H1 (cell line): ENCODE measurements at regions not wholly inside any gene's neighbourhood (a gene's known extent, or its start where the extent isn't known, plus 50 kb on each side); places are given as distances from the start of the nearest gene placed in this dataset.

Source experiments
- BACH1 ChIP-seq: IDR thresholded peaks from 2 replicates; pipeline ENCODE4 v1.6.1; 2012; ENCODE audit warnings: low read length, improper control_type of control experiment
- CREB1 ChIP-seq: IDR thresholded peaks from 2 replicates; pipeline ENCODE4 v1.6.1; 2012; ENCODE audit warnings: inconsistent platforms
- EP300 ChIP-seq, 2 experiments: IDR thresholded peaks; 1 replicate in 1 of 2; 2 replicates in 1 of 2; pipeline ENCODE4 v1.6.1; 2011 to 2012; ENCODE audit warnings: low read depth in 2 of 2, low read length in 2 of 2, mild to moderate bottlenecking in 2 of 2, borderline replicate concordance in 1 of 2, inconsistent platforms in 1 of 2, moderate library complexity in 1 of 2
- EZH2 ChIP-seq: fragments of 200-600 bp; sonication (generic); IDR thresholded peaks from 2 replicates; pipeline ENCODE4 v1.7.1; 2012; ENCODE audit warnings: low read depth, mild to moderate bottlenecking, moderate library complexity, low read length, inconsistent platforms; ENCODE audit not compliant: severe bottlenecking
- HDAC2 ChIP-seq, 2 experiments: fragments of 300-600 bp in 1 of 2; sonication (generic) in 1 of 2; IDR thresholded peaks; 2 replicates each; pipeline ENCODE4 v1.6.1; 2011 to 2012; ENCODE audit warnings: low read depth in 2 of 2, low read length in 2 of 2, mild to moderate bottlenecking in 2 of 2, moderate library complexity in 2 of 2, borderline replicate concordance in 1 of 2, inconsistent platforms in 1 of 2
- KDM1A ChIP-seq: fragments of 200-600, 300-600 bp; sonication (generic); IDR thresholded peaks from 2 replicates; pipeline ENCODE4 v1.7.1; 2016; ENCODE audit warnings: mild to moderate bottlenecking, low read length, borderline replicate concordance
- POLR2A ChIP-seq, 2 experiments: IDR thresholded peaks; 1 replicate in 1 of 2; 2 replicates in 1 of 2; pipeline ENCODE4 v1.6.1; 2011; ENCODE audit warnings: low read depth in 2 of 2, low read length in 2 of 2, mild to moderate bottlenecking in 2 of 2; ENCODE audit errors: control extremely low read depth in 1 of 2
- SRF ChIP-seq: IDR thresholded peaks from 2 replicates; pipeline ENCODE4 v1.6.1; 2011; ENCODE audit warnings: mild to moderate bottlenecking, low read depth, low read length, moderate library complexity
- YY1 ChIP-seq: IDR thresholded peaks from 2 replicates; pipeline ENCODE4 v1.6.1; 2011; ENCODE audit warnings: low read depth, mild to moderate bottlenecking, low read length
- TF ChIP-seq, protein P1 (sequence below): IDR thresholded peaks from 2 replicates; pipeline ENCODE4 v1.6.1; 2011; ENCODE audit warnings: low read depth, mild to moderate bottlenecking, low read length; ENCODE audit not compliant: insufficient read depth
- TF ChIP-seq, protein P2 (sequence below), 3 experiments: IDR thresholded peaks; 1 replicate in 2 of 3; 2 replicates in 1 of 3; pipeline versions ENCODE4 v1.5.1 to v1.6.1; 2011; ENCODE audit warnings: low read length in 3 of 3, mild to moderate bottlenecking in 3 of 3, inconsistent platforms in 2 of 3, low read depth in 1 of 3, moderate library complexity in 1 of 3; ENCODE audit not compliant: insufficient read depth in 1 of 3; ENCODE audit errors: control extremely low read depth in 1 of 3

DNA sequence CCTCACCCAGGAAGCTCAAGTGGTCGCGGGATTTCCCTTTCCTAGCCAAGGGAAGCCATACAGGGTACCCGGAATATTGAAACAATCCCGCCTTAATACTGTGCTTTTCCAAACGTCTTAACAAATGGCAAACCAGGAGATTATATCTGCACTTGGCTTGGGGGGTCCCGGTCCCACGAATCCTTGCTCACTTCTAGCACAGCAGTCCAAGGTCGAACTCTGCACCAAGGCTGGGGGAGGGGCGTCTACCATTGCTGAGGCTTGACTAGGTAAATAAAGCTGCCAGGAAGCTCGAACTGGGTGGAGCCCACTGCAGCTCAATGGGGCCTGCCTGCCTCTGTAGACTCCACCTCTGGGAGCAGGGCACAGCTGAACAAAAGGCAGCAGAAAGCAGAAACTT is 1644.8 kb downstream of the PCDH9 start:
- TF ChIP-seq, protein P1, sequence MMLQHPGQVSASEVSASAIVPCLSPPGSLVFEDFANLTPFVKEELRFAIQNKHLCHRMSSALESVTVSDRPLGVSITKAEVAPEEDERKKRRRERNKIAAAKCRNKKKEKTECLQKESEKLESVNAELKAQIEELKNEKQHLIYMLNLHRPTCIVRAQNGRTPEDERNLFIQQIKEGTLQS = no peak
- TF ChIP-seq, protein P2, sequence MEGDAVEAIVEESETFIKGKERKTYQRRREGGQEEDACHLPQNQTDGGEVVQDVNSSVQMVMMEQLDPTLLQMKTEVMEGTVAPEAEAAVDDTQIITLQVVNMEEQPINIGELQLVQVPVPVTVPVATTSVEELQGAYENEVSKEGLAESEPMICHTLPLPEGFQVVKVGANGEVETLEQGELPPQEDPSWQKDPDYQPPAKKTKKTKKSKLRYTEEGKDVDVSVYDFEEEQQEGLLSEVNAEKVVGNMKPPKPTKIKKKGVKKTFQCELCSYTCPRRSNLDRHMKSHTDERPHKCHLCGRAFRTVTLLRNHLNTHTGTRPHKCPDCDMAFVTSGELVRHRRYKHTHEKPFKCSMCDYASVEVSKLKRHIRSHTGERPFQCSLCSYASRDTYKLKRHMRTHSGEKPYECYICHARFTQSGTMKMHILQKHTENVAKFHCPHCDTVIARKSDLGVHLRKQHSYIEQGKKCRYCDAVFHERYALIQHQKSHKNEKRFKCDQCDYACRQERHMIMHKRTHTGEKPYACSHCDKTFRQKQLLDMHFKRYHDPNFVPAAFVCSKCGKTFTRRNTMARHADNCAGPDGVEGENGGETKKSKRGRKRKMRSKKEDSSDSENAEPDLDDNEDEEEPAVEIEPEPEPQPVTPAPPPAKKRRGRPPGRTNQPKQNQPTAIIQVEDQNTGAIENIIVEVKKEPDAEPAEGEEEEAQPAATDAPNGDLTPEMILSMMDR (IDR thresholded peaks at IDR 0.05; ENCODE audit: control extremely low read depth in 1 of 3, insufficient read depth in 1 of 3, low read depth in 1 of 3, low read length in 3 of 3) = no peak
- TF ChIP-seq CREB1 = no peak
- TF ChIP-seq SRF = no peak
- TF ChIP-seq YY1 = no peak
- no peak for TF ChIP-seq POLR2A (IDR thresholded peaks at IDR 0.05; ENCODE audit: control extremely low read depth in 1 of 2, low read depth in 2 of 2, low read length in 2 of 2)
- TF ChIP-seq KDM1A = no peak
- no peak for TF ChIP-seq BACH1
- no peak for TF ChIP-seq EZH2
- no peak for TF ChIP-seq HDAC2 (IDR thresholded peaks at IDR 0.05; ENCODE audit: borderline replicate concordance in 1 of 2, low read depth in 2 of 2, low read length in 2 of 2)
- TF ChIP-seq EP300 (IDR thresholded peaks at IDR 0.05; ENCODE audit: borderline replicate concordance in 1 of 2, low read depth in 2 of 2, low read length in 2 of 2) = no peak
